WTC11 (cell line): ENCODE measurements at regions not wholly inside any gene's neighbourhood (a gene's known extent, or its start where the extent isn't known, plus 50 kb on each side); places are given as distances from the start of the nearest gene placed in this dataset.

ENCODE experiments used
- ATAC-seq: fragments of 200-7000 bp; cut with Tn5 transposase; 2 replicates; pipeline ENCODE4 v1.10.0; 2021; ENCODE audit warnings: mild to moderate bottlenecking, moderate library complexity
- CTCF ChIA-PET: fragments of 300-600 bp; sonication (Branson Sonifier 250); formaldehyde crosslinking; loops from one replicate; lab custom pipeline; 2021; ENCODE audit warnings: antibody characterized with exemption; lab: Charles Lee
- POLR2A ChIA-PET: fragments of 350-600 bp; sonication (Branson Sonifier 250); formaldehyde crosslinking; loops from one replicate; lab custom pipeline; 2021; ENCODE audit warnings: antibody characterized with exemption; lab: Charles Lee
- DNase-seq: peaks from one replicate; pipeline ENCODE4 v3.0.0; 2021; ENCODE audit warnings: low spot score
- H3K27ac Mint-ChIP-seq: 2 replicates; pipeline ENCODE4 v1.8.0; 2021; ENCODE audit warnings: mixed read lengths
- H3K27me3 Mint-ChIP-seq: 2 replicates; pipeline ENCODE4 v1.8.0; 2021; ENCODE audit warnings: low read depth, mild to moderate bottlenecking, moderate library complexity, mixed read lengths
- H3K36me3 Mint-ChIP-seq: 2 replicates; pipeline ENCODE4 v1.8.0; 2021; ENCODE audit warnings: mixed read lengths
- H3K4me1 Mint-ChIP-seq: 2 replicates; pipeline ENCODE4 v1.8.0; 2022; ENCODE audit warnings: mixed read lengths
- H3K4me3 Mint-ChIP-seq: 2 replicates; pipeline ENCODE4 v1.8.0; 2021; ENCODE audit warnings: mild to moderate bottlenecking, moderate library complexity, mixed read lengths
- H3K9me3 Mint-ChIP-seq: 2 replicates; pipeline ENCODE4 v1.8.0; 2021; ENCODE audit warnings: mixed read lengths
- AFF4 ChIP-seq: sonication (generic); formaldehyde crosslinking; IDR thresholded peaks from 2 replicates; pipeline ENCODE4 v1.8.1; 2023; ENCODE audit warnings: mild to moderate bottlenecking, missing genetic modification reagents, borderline replicate concordance
- AR ChIP-seq: fragments of 250-450 bp; sonication (Bioruptor Pico); IDR thresholded peaks from 2 replicates; pipeline ENCODE4 v1.9.0; 2021; ENCODE audit warnings: mild to moderate bottlenecking
- ATF3 ChIP-seq: sonication (generic); formaldehyde crosslinking; conservative IDR thresholded peaks from 2 replicates; pipeline ENCODE4 v1.8.1; 2022; ENCODE audit warnings: mild to moderate bottlenecking, missing genetic modification reagents
- ATF6 ChIP-seq: sonication (generic); formaldehyde crosslinking; IDR thresholded peaks from 2 replicates; pipeline ENCODE4 v1.8.1; 2023; ENCODE audit warnings: mild to moderate bottlenecking, missing genetic modification reagents
- E2F5 ChIP-seq: sonication (generic); formaldehyde crosslinking; IDR thresholded peaks from 2 replicates; pipeline ENCODE4 v1.8.1; 2022; ENCODE audit warnings: mild to moderate bottlenecking, moderate library complexity, missing genetic modification reagents
- ELF4 ChIP-seq: sonication (generic); formaldehyde crosslinking; IDR thresholded peaks from 2 replicates; pipeline ENCODE4 v1.8.1; 2022; ENCODE audit warnings: low read depth, mild to moderate bottlenecking, moderate library complexity, missing genetic modification reagents
- ESRRA ChIP-seq: sonication (generic); formaldehyde crosslinking; IDR thresholded peaks from 2 replicates; pipeline ENCODE4 v1.8.1; 2022; ENCODE audit warnings: mild to moderate bottlenecking, missing genetic modification reagents, borderline replicate concordance
- FOXJ3 ChIP-seq: sonication (generic); formaldehyde crosslinking; IDR thresholded peaks from 2 replicates; pipeline ENCODE4 v1.9.0; 2021; ENCODE audit warnings: missing genetic modification reagents, mild to moderate bottlenecking, borderline replicate concordance
- FOXK1 ChIP-seq: sonication (generic); formaldehyde crosslinking; IDR thresholded peaks from 2 replicates; pipeline ENCODE4 v1.8.0; 2022; ENCODE audit warnings: mild to moderate bottlenecking, moderate library complexity, missing genetic modification reagents
- FOXP4 ChIP-seq: sonication (generic); formaldehyde crosslinking; IDR thresholded peaks from 2 replicates; pipeline ENCODE4 v1.8.0; 2022; ENCODE audit warnings: mild to moderate bottlenecking, missing genetic modification reagents
- KAT7 ChIP-seq: sonication (generic); formaldehyde crosslinking; IDR thresholded peaks from 2 replicates; pipeline ENCODE4 v1.8.1; 2023; ENCODE audit warnings: missing genetic modification reagents, mild to moderate bottlenecking, borderline replicate concordance
- MLX ChIP-seq: sonication (generic); formaldehyde crosslinking; IDR thresholded peaks from 2 replicates; pipeline ENCODE4 v1.8.1; 2023; ENCODE audit warnings: mild to moderate bottlenecking, missing genetic modification reagents, moderate library complexity
- NFATC4 ChIP-seq: fragments of 250-450 bp; sonication (Bioruptor Pico); IDR thresholded peaks from 2 replicates; pipeline ENCODE4 v1.9.0; 2021; ENCODE audit warnings: mild to moderate bottlenecking
- NFE2L1 ChIP-seq: sonication (generic); formaldehyde crosslinking; IDR thresholded peaks from 2 replicates; pipeline ENCODE4 v1.8.1; 2023; ENCODE audit warnings: missing genetic modification reagents
- RORB ChIP-seq: fragments of 250-450 bp; sonication (Bioruptor Pico); IDR thresholded peaks from 2 replicates; pipeline ENCODE4 v1.9.0; 2021; ENCODE audit warnings: mild to moderate bottlenecking
- SMAD3 ChIP-seq: sonication (generic); formaldehyde crosslinking; IDR thresholded peaks from 2 replicates; pipeline ENCODE4 v1.8.0; 2022; ENCODE audit warnings: missing genetic modification reagents, mild to moderate bottlenecking, borderline replicate concordance
- ZNF396 ChIP-seq: fragments of 250-450 bp; sonication (Bioruptor Pico); IDR thresholded peaks from 2 replicates; pipeline ENCODE4 v1.8.0; 2021; ENCODE audit warnings: mild to moderate bottlenecking, moderate library complexity, borderline replicate concordance
- ZNF512 ChIP-seq: sonication (generic); formaldehyde crosslinking; IDR thresholded peaks from 2 replicates; pipeline ENCODE4 v1.8.1; 2022; ENCODE audit warnings: missing genetic modification reagents, borderline replicate concordance

GRCh38 chr13:21942061-21942460, 271.2 kb downstream of the FGF9 start:
- no peaks in the 10 kb centered on the region for H3K4me1 Mint-ChIP-seq
- no peak for ATAC-seq
- no peak overlapping the region for H3K4me3 Mint-ChIP-seq
- peaks cover 6% of the 10 kb centered on the region; the same call in 1 of the 2 replicates for H3K27me3 Mint-ChIP-seq
- no peak overlapping the region for H3K27ac Mint-ChIP-seq
- TF ChIP-seq FOXJ3 (CRISPR knock-in tag) (no peak), E2F5 (CRISPR knock-in tag) (no peak), KAT7 (CRISPR knock-in tag) (no peak), FOXP4 (CRISPR knock-in tag) (no peak), AR (CRISPR knock-in tag) (no peak), AFF4 (CRISPR knock-in tag) (no peak), NFE2L1 (CRISPR knock-in tag) (no peak), MLX (CRISPR knock-in tag) (no peak), ZNF512 (no peak), ZNF396 (CRISPR knock-in tag) (no peak), NFATC4 (CRISPR knock-in tag) (no peak), ATF3 (CRISPR knock-in tag) (no peak), ELF4 (no peak), SMAD3 (CRISPR knock-in tag) (no peak), ESRRA (no peak), RORB (CRISPR knock-in tag) (no peak), ATF6 (CRISPR knock-in tag) (no peak), FOXK1 (CRISPR knock-in tag) (no peak)
- POLR2A ChIA-PET: interaction anchor here (0.6 kb wide), 1 partner anchor 1505 kb away, joined by 3 read pairs; no protein-coding TSS in a partner anchor
- H3K36me3 Mint-ChIP-seq: peaks cover 52% of the 10 kb centered on the region
- no peak for DNase-seq
- peaks cover 59% of the 10 kb centered on the region for H3K9me3 Mint-ChIP-seq
- CTCF ChIA-PET: no interaction called here
